A673 (cell line): ENCODE measurements at regions not wholly inside any gene's neighbourhood (a gene's known extent, or its start where the extent isn't known, plus 50 kb on each side); places are given as distances from the start of the nearest gene placed in this dataset.

Source experiments
- EZH2 ChIP-seq: fragments of 200-600 bp; sonication (generic); IDR thresholded peaks from 2 replicates; pipeline ENCODE4 v1.6.1; 2017; ENCODE audit warnings: borderline replicate concordance, low read depth, mild to moderate bottlenecking, mixed read lengths, antibody characterized with exemption, low read length; ENCODE audit not compliant: poor library complexity, severe bottlenecking
- TF ChIP-seq, protein P1 (sequence below): fragments of 300-800, 200-600 bp; sonication (generic); conservative IDR thresholded peaks from 2 replicates; pipeline ENCODE4 v1.5.1; 2017; ENCODE audit warnings: low read depth, mild to moderate bottlenecking, antibody characterized with exemption, low read length, moderate library complexity, mixed read lengths

DNA sequence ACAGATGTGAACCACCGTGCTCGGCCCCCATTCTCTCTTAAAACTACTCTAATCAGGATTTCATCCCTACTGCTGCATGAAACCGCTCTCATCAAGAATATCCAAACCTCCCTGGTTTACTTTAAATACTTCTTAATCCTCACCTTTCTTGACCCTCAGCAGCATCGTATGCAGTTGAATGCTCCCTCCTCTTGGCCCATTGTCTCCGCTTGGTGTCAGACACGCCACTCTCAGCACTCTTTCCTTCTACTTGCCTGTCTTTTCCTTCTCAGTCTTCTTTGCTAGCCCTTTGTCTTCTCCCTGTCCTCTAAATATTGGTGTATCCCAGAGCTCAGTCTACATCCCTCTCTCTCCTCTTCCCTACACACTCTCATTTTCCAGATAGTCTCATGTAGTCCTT, 314.9 kb downstream of the MRPL39 start:
- TF ChIP-seq, protein P1, sequence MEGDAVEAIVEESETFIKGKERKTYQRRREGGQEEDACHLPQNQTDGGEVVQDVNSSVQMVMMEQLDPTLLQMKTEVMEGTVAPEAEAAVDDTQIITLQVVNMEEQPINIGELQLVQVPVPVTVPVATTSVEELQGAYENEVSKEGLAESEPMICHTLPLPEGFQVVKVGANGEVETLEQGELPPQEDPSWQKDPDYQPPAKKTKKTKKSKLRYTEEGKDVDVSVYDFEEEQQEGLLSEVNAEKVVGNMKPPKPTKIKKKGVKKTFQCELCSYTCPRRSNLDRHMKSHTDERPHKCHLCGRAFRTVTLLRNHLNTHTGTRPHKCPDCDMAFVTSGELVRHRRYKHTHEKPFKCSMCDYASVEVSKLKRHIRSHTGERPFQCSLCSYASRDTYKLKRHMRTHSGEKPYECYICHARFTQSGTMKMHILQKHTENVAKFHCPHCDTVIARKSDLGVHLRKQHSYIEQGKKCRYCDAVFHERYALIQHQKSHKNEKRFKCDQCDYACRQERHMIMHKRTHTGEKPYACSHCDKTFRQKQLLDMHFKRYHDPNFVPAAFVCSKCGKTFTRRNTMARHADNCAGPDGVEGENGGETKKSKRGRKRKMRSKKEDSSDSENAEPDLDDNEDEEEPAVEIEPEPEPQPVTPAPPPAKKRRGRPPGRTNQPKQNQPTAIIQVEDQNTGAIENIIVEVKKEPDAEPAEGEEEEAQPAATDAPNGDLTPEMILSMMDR = no peak
- no peak for TF ChIP-seq EZH2
